ENCODE measurements at regions not wholly inside any gene's neighbourhood (a gene's known extent, or its start where the extent isn't known, plus 50 kb on each side); places are given as distances from the start of the nearest gene placed in this dataset.

DNA sequence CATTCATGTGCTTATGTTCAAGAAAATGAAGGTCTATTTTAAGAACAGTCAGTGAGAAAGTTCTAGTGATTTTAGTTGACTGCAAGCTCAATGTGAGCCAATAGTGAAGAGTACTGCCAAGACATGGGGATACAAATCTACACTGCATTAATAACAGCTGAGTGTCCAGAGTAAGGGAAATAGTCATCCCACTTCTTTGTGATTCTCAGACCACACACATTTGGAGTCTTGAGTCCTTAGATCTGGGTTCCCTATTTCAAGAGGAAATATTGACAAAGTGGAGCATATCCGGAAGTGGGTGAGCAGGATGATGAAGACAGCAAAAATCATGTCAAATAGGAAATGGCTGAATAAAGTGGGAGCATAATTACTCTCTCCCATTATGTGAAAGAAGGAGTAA is 171.1 kb downstream of the LARP7 start:
- no peak for FAIRE-seq

GRCh38 chr4:112813790-112814189 is 176.8 kb downstream of the LARP7 start:
- H3K9ac ChIP-seq (ENCODE audit: control insufficient read depth, extremely low read depth, insufficient read depth, low read length): no peak overlapping the region
- no peak overlapping the region for H2AFZ ChIP-seq (ENCODE audit: control insufficient read depth, low read length)
- H3K9me1 ChIP-seq (ENCODE audit: control insufficient read depth, extremely low read depth, insufficient read depth, low read length): no peaks in the 10 kb centered on the region
- H3K4me3 ChIP-seq (ENCODE audit: control insufficient read depth in 2 of 3, extremely low read depth in 1 of 3, insufficient read depth in 2 of 3, low read depth in 1 of 3, low read length in 3 of 3): no peak overlapping the region
- no peaks in the 10 kb centered on the region for H4K20me1 ChIP-seq (ENCODE audit: control insufficient read depth, extremely low read depth, insufficient read depth, low read length)
- no peaks in the 10 kb centered on the region for H3K27me3 ChIP-seq (ENCODE audit: control insufficient read depth, extremely low read depth, insufficient read depth, low read length)
- dilution Hi-C loops (cut with MboI; ENCODE audit: extremely low pct_ligation_motif_present, low sequenced_read_pairs): no loop called here
- H3K36me3 ChIP-seq (ENCODE audit: control insufficient read depth in 2 of 2, extremely low read depth in 1 of 2, insufficient read depth in 2 of 2, low read length in 2 of 2): no peaks in the 10 kb centered on the region
- FAIRE-seq (no peak), DNase-seq (ENCODE audit: low read depth, low spot score) (no peak)
- no peaks in the 10 kb centered on the region for H3K79me2 ChIP-seq (ENCODE audit: control insufficient read depth, insufficient read depth, low read length)
- no peak overlapping the region for H3K4me2 ChIP-seq (ENCODE audit: control insufficient read depth, extremely low read depth, insufficient read depth, low read depth, low read length)
- TF ChIP-seq EZH2 (IDR thresholded peaks at IDR 0.05; ENCODE audit: low read length): no peak
- H3K4me1 ChIP-seq (ENCODE audit: control insufficient read depth, extremely low read depth, insufficient read depth, low read length): peaks cover 5% of the 10 kb centered on the region
- H3K27ac ChIP-seq (ENCODE audit: control insufficient read depth, insufficient read depth, low read length): no peak overlapping the region
- no peaks in the 10 kb centered on the region for H3K9me3 ChIP-seq (ENCODE audit: control insufficient read depth, low read depth, low read length)

More for the DNA sequence above, 171.1 kb downstream of the LARP7 start:
- Histone ChIP-seq H4K20me1 (ENCODE audit: control insufficient read depth, extremely low read depth, insufficient read depth, low read length) (no peaks in the 10 kb centered on the region), H3K4me1 (ENCODE audit: control insufficient read depth, extremely low read depth, insufficient read depth, low read length) (no peaks in the 10 kb centered on the region), H3K27ac (ENCODE audit: control insufficient read depth, insufficient read depth, low read length) (no peak overlapping the region), H3K36me3 (ENCODE audit: control insufficient read depth in 2 of 2, extremely low read depth in 1 of 2, insufficient read depth in 2 of 2, low read length in 2 of 2) (no peaks in the 10 kb centered on the region), H3K79me2 (ENCODE audit: control insufficient read depth, insufficient read depth, low read length) (no peaks in the 10 kb centered on the region), H3K9me3 (ENCODE audit: control insufficient read depth, low read depth, low read length) (no peaks in the 10 kb centered on the region), H3K4me2 (ENCODE audit: control insufficient read depth, extremely low read depth, insufficient read depth, low read depth, low read length) (no peak overlapping the region), H3K4me3 (ENCODE audit: control insufficient read depth in 2 of 3, extremely low read depth in 1 of 3, insufficient read depth in 2 of 3, low read depth in 1 of 3, low read length in 3 of 3) (no peak overlapping the region), H3K9ac (ENCODE audit: control insufficient read depth, extremely low read depth, insufficient read depth, low read length) (no peak overlapping the region), H2AFZ (ENCODE audit: control insufficient read depth, low read length) (no peak overlapping the region), H3K27me3 (ENCODE audit: control insufficient read depth, extremely low read depth, insufficient read depth, low read length) (no peaks in the 10 kb centered on the region), H3K9me1 (ENCODE audit: control insufficient read depth, extremely low read depth, insufficient read depth, low read length) (no peaks in the 10 kb centered on the region)
- dilution Hi-C loops (cut with MboI; ENCODE audit: extremely low pct_ligation_motif_present, low sequenced_read_pairs): no loop called here
- TF ChIP-seq CTCF (optimal IDR thresholded peaks at IDR 0.05 in 1 of 3, IDR thresholded peaks at IDR 0.05 in 1 of 3, conservative IDR thresholded peaks at IDR 0.05 in 1 of 3; ENCODE audit: extremely low read depth in 1 of 3, insufficient read depth in 2 of 3, low read length in 3 of 3) (no peak), EZH2 (IDR thresholded peaks at IDR 0.05; ENCODE audit: low read length) (no peak)
- DNase-seq (ENCODE audit: low read depth, low spot score): no peak

DNA sequence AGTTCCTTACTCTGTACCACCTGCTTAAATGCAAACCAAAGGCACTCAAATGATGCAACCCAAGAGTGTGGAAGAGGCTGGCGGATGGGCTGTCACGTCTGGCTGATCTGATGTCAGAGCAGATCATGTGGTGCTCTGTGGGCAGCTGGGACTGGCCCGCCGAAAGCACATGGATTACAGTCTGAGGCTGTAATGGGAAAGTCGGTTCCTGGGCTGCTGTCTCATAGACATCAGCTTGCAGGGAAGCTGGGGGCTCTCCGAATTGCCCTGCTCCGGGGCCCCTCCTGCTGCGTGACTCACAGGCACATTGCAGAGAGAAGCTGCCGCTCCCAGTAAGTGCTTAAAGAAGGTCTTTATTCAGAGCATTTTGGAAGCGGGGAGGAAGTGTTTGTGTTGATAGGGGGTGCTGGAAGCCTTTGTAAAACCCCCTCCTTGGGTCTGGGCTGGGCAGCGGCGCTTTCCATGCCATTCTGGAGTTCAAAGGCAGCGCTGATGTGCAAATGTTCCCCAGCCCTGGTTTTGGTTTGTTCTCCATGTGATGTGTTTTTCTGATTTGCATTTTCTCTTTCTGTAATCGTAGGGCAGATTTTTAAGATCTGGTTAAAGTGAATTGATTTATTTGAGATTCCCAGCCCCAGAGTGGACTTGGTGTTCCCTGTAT is 181.1 kb downstream of the LARP7 start:
- H3K27ac ChIP-seq (ENCODE audit: control insufficient read depth, insufficient read depth, low read length): no peak overlapping the region
- DNase-seq (ENCODE audit: low read depth, low spot score) (no peak), FAIRE-seq (peak; percentile 66)
- no peaks in the 10 kb centered on the region for H3K36me3 ChIP-seq (ENCODE audit: control insufficient read depth in 2 of 2, extremely low read depth in 1 of 2, insufficient read depth in 2 of 2, low read length in 2 of 2)
- H2AFZ ChIP-seq (ENCODE audit: control insufficient read depth, low read length): peak overlapping the region; percentile 82
- peaks cover 5% of the 10 kb centered on the region for H3K4me1 ChIP-seq (ENCODE audit: control insufficient read depth, extremely low read depth, insufficient read depth, low read length)
- H3K9ac ChIP-seq (ENCODE audit: control insufficient read depth, extremely low read depth, insufficient read depth, low read length): peak overlapping the region; percentile 60
- H3K9me3 ChIP-seq (ENCODE audit: control insufficient read depth, low read depth, low read length): no peaks in the 10 kb centered on the region
- no peaks in the 10 kb centered on the region for H3K79me2 ChIP-seq (ENCODE audit: control insufficient read depth, insufficient read depth, low read length)
- no peaks in the 10 kb centered on the region for H3K27me3 ChIP-seq (ENCODE audit: control insufficient read depth, extremely low read depth, insufficient read depth, low read length)
- H4K20me1 ChIP-seq (ENCODE audit: control insufficient read depth, extremely low read depth, insufficient read depth, low read length): no peaks in the 10 kb centered on the region
- H3K4me3 ChIP-seq (ENCODE audit: control insufficient read depth in 2 of 3, extremely low read depth in 1 of 3, insufficient read depth in 2 of 3, low read depth in 1 of 3, low read length in 3 of 3): peak overlapping the region; percentile 38 to 60 (median 55)
- peak overlapping the region; percentile 88 for H3K4me2 ChIP-seq (ENCODE audit: control insufficient read depth, extremely low read depth, insufficient read depth, low read depth, low read length)
- H3K9me1 ChIP-seq (ENCODE audit: control insufficient read depth, extremely low read depth, insufficient read depth, low read length): no peaks in the 10 kb centered on the region
- dilution Hi-C loops (cut with MboI; ENCODE audit: extremely low pct_ligation_motif_present, low sequenced_read_pairs): no loop called here
- TF ChIP-seq CTCF (optimal IDR thresholded peaks at IDR 0.05 in 1 of 3, IDR thresholded peaks at IDR 0.05 in 1 of 3, conservative IDR thresholded peaks at IDR 0.05 in 1 of 3; ENCODE audit: extremely low read depth in 1 of 3, insufficient read depth in 2 of 3, low read length in 3 of 3) (no peak), EZH2 (IDR thresholded peaks at IDR 0.05; ENCODE audit: low read length) (no peak)

Data from keratinocyte (primary cell).